ENCODE measurements at regions not wholly inside any gene's neighbourhood (a gene's known extent, or its start where the extent isn't known, plus 50 kb on each side); places are given as distances from the start of the nearest gene placed in this dataset.

- no peak for TF ChIP-seq ZNF280D (tag by site-specific recombination; IDR thresholded peaks at IDR 0.05)
- TF ChIP-seq ATF2 (tag by site-specific recombination; IDR thresholded peaks at IDR 0.05; ENCODE audit: low read depth), result no peak
- TF ChIP-seq CTCF (tag by site-specific recombination; IDR thresholded peaks at IDR 0.05), result no peak
- no peak for TF ChIP-seq PATZ1 (tag by site-specific recombination; IDR thresholded peaks at IDR 0.05)
- no peak for TF ChIP-seq ZSCAN18 (tag by site-specific recombination; IDR thresholded peaks at IDR 0.05)
- TF ChIP-seq ZNF24 (tag by site-specific recombination; IDR thresholded peaks at IDR 0.05), result no peak
- no peak for TF ChIP-seq ZNF274 (IDR thresholded peaks at IDR 0.05; ENCODE audit: low read length)
- no peak for TF ChIP-seq ZNF274 (tag by site-specific recombination; IDR thresholded peaks at IDR 0.05; ENCODE audit: borderline replicate concordance)
- TF ChIP-seq ZNF629 (tag by site-specific recombination; IDR thresholded peaks at IDR 0.05), result no peak
- no peak for TF ChIP-seq ZNF837 (tag by site-specific recombination; IDR thresholded peaks at IDR 0.05)
- TF ChIP-seq ZNF138 (tag by site-specific recombination; IDR thresholded peaks at IDR 0.05; ENCODE audit: borderline replicate concordance), result no peak
- TF ChIP-seq ZNF362 (tag by site-specific recombination; IDR thresholded peaks at IDR 0.05), result no peak
Observed at GRCh38 chr2:15762449-15762848, 170.8 kb downstream of the DDX1 start.
